H9 (cell line): ENCODE measurements at regions not wholly inside any gene's neighbourhood (a gene's known extent, or its start where the extent isn't known, plus 50 kb on each side); places are given as distances from the start of the nearest gene placed in this dataset.

ENCODE experiments used
- DNase-seq: peaks from one replicate; pipeline ENCODE4 v3.0.0-alpha.2; 2017
- H2AFZ ChIP-seq: one replicate; pipeline ENCODE4 v1.6.1; 2013; ENCODE audit warnings: mild to moderate bottlenecking, low read length, control low read depth, moderate library complexity
- H2AK5ac ChIP-seq: 2 replicates; pipeline ENCODE4 v1.6.1; 2013; ENCODE audit warnings: low read length, control low read depth, mixed read lengths; ENCODE audit not compliant: insufficient read length
- H2BK120ac ChIP-seq: one replicate; pipeline ENCODE4 v1.6.1; 2013; ENCODE audit warnings: low read depth, mild to moderate bottlenecking, low read length, control low read depth, inconsistent platforms; ENCODE audit not compliant: poor library complexity, severe bottlenecking
- H2BK12ac ChIP-seq: 2 replicates; pipeline ENCODE4 v1.6.1; 2013; ENCODE audit warnings: low read length, control low read depth, mixed read lengths, low read depth; ENCODE audit not compliant: insufficient read length
- H2BK15ac ChIP-seq: 2 replicates; pipeline ENCODE4 v1.6.1; 2013; ENCODE audit warnings: low read depth, low read length, control low read depth
- H2BK20ac ChIP-seq: one replicate; pipeline ENCODE4 v1.6.1; 2013; ENCODE audit warnings: low read depth, mild to moderate bottlenecking, low read length, control low read depth, inconsistent platforms; ENCODE audit not compliant: poor library complexity, severe bottlenecking
- H2BK5ac ChIP-seq: 2 replicates; pipeline ENCODE4 v1.6.1; 2013; ENCODE audit warnings: low read length, control low read depth, mixed read lengths; ENCODE audit not compliant: insufficient read length
- H3K14ac ChIP-seq: 2 replicates; pipeline ENCODE4 v1.6.1; 2013; ENCODE audit warnings: low read length, control low read depth; ENCODE audit not compliant: insufficient read depth
- H3K18ac ChIP-seq: 2 replicates; pipeline ENCODE4 v1.6.1; 2013; ENCODE audit warnings: low read depth, mild to moderate bottlenecking, mixed read lengths, low read length, control low read depth; ENCODE audit not compliant: insufficient read length
- H3K23ac ChIP-seq: 2 replicates; pipeline ENCODE4 v1.6.1; 2013; ENCODE audit warnings: low read length, control low read depth, mixed read lengths, low read depth; ENCODE audit not compliant: insufficient read length
- H3K23me2 ChIP-seq: 2 replicates; pipeline ENCODE4 v1.6.1; 2013; ENCODE audit warnings: low read depth, mild to moderate bottlenecking, mixed read lengths, low read length, control low read depth; ENCODE audit not compliant: insufficient read length, poor library complexity, severe bottlenecking
- H3K27ac ChIP-seq: 2 replicates; pipeline ENCODE4 v1.5.1; 2013; ENCODE audit warnings: low read length, control low read depth, mixed read lengths, low read depth; ENCODE audit not compliant: insufficient read length
- H3K27me3 ChIP-seq: 2 replicates; pipeline ENCODE4 v1.6.1; 2013; ENCODE audit warnings: low read length, control low read depth, inconsistent platforms; ENCODE audit not compliant: insufficient read depth
- H3K4ac ChIP-seq: 2 replicates; pipeline ENCODE4 v1.6.1; 2013; ENCODE audit warnings: low read depth, mild to moderate bottlenecking, control low read depth, inconsistent platforms, low read length, moderate library complexity
- H3K4me1 ChIP-seq: 2 replicates; pipeline ENCODE4 v1.6.1; 2013; ENCODE audit warnings: low read length, control low read depth, inconsistent platforms; ENCODE audit not compliant: insufficient read depth
- H3K4me2 ChIP-seq: 2 replicates; pipeline ENCODE4 v1.6.1; 2013; ENCODE audit warnings: low read length, control low read depth, mixed read lengths; ENCODE audit not compliant: insufficient read length, insufficient read depth
- H3K56ac ChIP-seq: 2 replicates; pipeline ENCODE4 v1.6.1; 2013; ENCODE audit warnings: low read depth, mild to moderate bottlenecking, mixed read lengths, low read length, control low read depth; ENCODE audit not compliant: insufficient read length
- H3K79me1 ChIP-seq: 2 replicates; pipeline ENCODE4 v1.6.1; 2013; ENCODE audit warnings: low read depth, mild to moderate bottlenecking, moderate library complexity, low read length, control low read depth, inconsistent platforms; ENCODE audit not compliant: insufficient read depth, poor library complexity, severe bottlenecking
- H3K79me2 ChIP-seq: 2 replicates; pipeline ENCODE4 v1.6.1; 2013; ENCODE audit warnings: low read length, control low read depth, inconsistent platforms; ENCODE audit not compliant: insufficient read depth
- H3K9ac ChIP-seq: 2 replicates; pipeline ENCODE4 v1.6.1; 2013; ENCODE audit warnings: low read length, control low read depth, mixed read lengths; ENCODE audit not compliant: insufficient read length; ENCODE audit errors: extremely low read depth
- H3K9me3 ChIP-seq: one replicate; pipeline ENCODE4 v1.6.1; 2013; ENCODE audit warnings: low read depth, low read length, inconsistent platforms; ENCODE audit not compliant: control insufficient read depth
- H3T11ph ChIP-seq: one replicate; pipeline ENCODE4 v1.6.1; 2013; ENCODE audit warnings: mild to moderate bottlenecking, low read length, control low read depth, inconsistent platforms
- H4K20me1 ChIP-seq: one replicate; pipeline ENCODE4 v1.6.1; 2013; ENCODE audit not compliant: control insufficient read depth, insufficient read length, insufficient read depth
- H4K5ac ChIP-seq: 2 replicates; pipeline ENCODE4 v1.6.1; 2013; ENCODE audit warnings: low read depth, mild to moderate bottlenecking, mixed read lengths, low read length, control low read depth; ENCODE audit not compliant: insufficient read length
- H4K8ac ChIP-seq: replicated peaks from 2 replicates; pipeline ENCODE4 v1.6.1; 2013; ENCODE audit warnings: low read length, control low read depth, mixed read lengths, low read depth; ENCODE audit not compliant: insufficient read length
- H4K91ac ChIP-seq: 2 replicates; pipeline ENCODE4 v1.6.1; 2013; ENCODE audit warnings: low read depth, mild to moderate bottlenecking, moderate library complexity, mixed read lengths, low read length, control low read depth; ENCODE audit not compliant: insufficient read length
- H3K27ac Mint-ChIP-seq, 3 experiments: 2 replicates in 2 of 3; 3 replicates in 1 of 3; pipeline ENCODE4 v1.8.0; 2020 to 2021; ENCODE audit warnings: mixed read lengths in 3 of 3, mild to moderate bottlenecking in 1 of 3, moderate library complexity in 1 of 3
- H3K27me3 Mint-ChIP-seq: 2 replicates; pipeline ENCODE4 v1.8.0; 2021; ENCODE audit warnings: low read depth, mild to moderate bottlenecking, moderate library complexity, mixed read lengths
- H3K36me3 Mint-ChIP-seq, 3 experiments: 2 replicates in 2 of 3; 3 replicates in 1 of 3; pipeline ENCODE4 v1.8.0; 2020 to 2021; ENCODE audit warnings: low read depth in 3 of 3, mixed read lengths in 3 of 3; ENCODE audit not compliant: insufficient read depth in 1 of 3
- H3K4me1 Mint-ChIP-seq, 2 experiments: 2 replicates each; pipeline ENCODE4 v1.8.0; 2020; ENCODE audit warnings: mixed read lengths in 2 of 2
- H3K4me3 Mint-ChIP-seq, 2 experiments: 2 replicates in 1 of 2; 3 replicates in 1 of 2; pipeline ENCODE4 v1.8.0; 2020 to 2021; ENCODE audit warnings: mild to moderate bottlenecking in 2 of 2, mixed read lengths in 2 of 2, moderate library complexity in 1 of 2
- H3K9me3 Mint-ChIP-seq, 2 experiments: 2 replicates in 1 of 2; 3 replicates in 1 of 2; pipeline ENCODE4 v1.8.0; 2020; ENCODE audit warnings: mild to moderate bottlenecking in 2 of 2, mixed read lengths in 2 of 2, moderate library complexity in 1 of 2
- CTCF ChIP-seq: fragments of 200-600 bp; sonication (generic); conservative IDR thresholded peaks from 3 replicates; pipeline ENCODE4 v1.8.0; 2021; ENCODE audit warnings: antibody characterized with exemption, mild to moderate bottlenecking
- WGBS: extraction: QIAGEN DNeasy Blood & Tissue Kit; methylation state at CpG from one replicate; pipeline ENCODE4 v1.1.7; 2013; ENCODE audit warnings: missing lambda C conversion rate, low lambda C conversion rate, mixed read lengths; ENCODE audit not compliant: insufficient read length; ENCODE audit errors: extremely low coverage; 5-methylcytosine and 5-hydroxymethylcytosine counted together

GRCh38 chr11:86181379-86181778, 63.2 kb upstream of the EED start:
- no peaks in the 10 kb centered on the region for H4K20me1 ChIP-seq
- no peaks in the 10 kb centered on the region for H3K9me3 Mint-ChIP-seq
- no peak overlapping the region for H2BK5ac ChIP-seq
- no peaks in the 10 kb centered on the region for H3K27me3 ChIP-seq
- WGBS, result no CpG with 5 or more reads among the region's 4 CpGs
- no peak overlapping the region for H3K4me3 Mint-ChIP-seq
- H2AK5ac ChIP-seq, result no peak overlapping the region
- H3K27ac ChIP-seq, result no peak overlapping the region
- no peak overlapping the region for H2BK120ac ChIP-seq
- H3K23me2 ChIP-seq, result no peaks in the 10 kb centered on the region
- no peak overlapping the region for H3K4me2 ChIP-seq
- H3K79me1 ChIP-seq, result no peaks in the 10 kb centered on the region
- no peak overlapping the region for H4K91ac ChIP-seq
- no peaks in the 10 kb centered on the region for H3K79me2 ChIP-seq
- H3T11ph ChIP-seq, result no peak overlapping the region
- H2BK20ac ChIP-seq, result no peak overlapping the region
- no peak overlapping the region for H2BK12ac ChIP-seq
- no peak overlapping the region for H3K9ac ChIP-seq
- no peak overlapping the region for H2BK15ac ChIP-seq
- no peaks in the 10 kb centered on the region for H3K36me3 Mint-ChIP-seq
- H3K23ac ChIP-seq, result no peak overlapping the region
- no peak overlapping the region for H3K56ac ChIP-seq
- H3K18ac ChIP-seq, result no peak overlapping the region
- H3K27ac Mint-ChIP-seq, result no peak overlapping the region
- H3K9me3 ChIP-seq, result no peaks in the 10 kb centered on the region
- H3K4me1 Mint-ChIP-seq, result no peaks in the 10 kb centered on the region
- H3K27me3 Mint-ChIP-seq, result no peaks in the 10 kb centered on the region; the same call in none of the 2 replicates
- TF ChIP-seq CTCF, result no peak
- no peak for DNase-seq
- no peaks in the 10 kb centered on the region for H3K4me1 ChIP-seq
- no peak overlapping the region for H3K14ac ChIP-seq
- H4K5ac ChIP-seq, result no peak overlapping the region
- H3K4ac ChIP-seq, result no peak overlapping the region
- H2AFZ ChIP-seq, result no peak overlapping the region
- H4K8ac ChIP-seq, result no peak overlapping the region
